GM11168 (cell line): ENCODE measurements at regions not wholly inside any gene's neighbourhood (a gene's known extent, or its start where the extent isn't known, plus 50 kb on each side); places are given as distances from the start of the nearest gene placed in this dataset.

Source experiments
- in situ Hi-C: fragments of 300-500 bp; cut with MboI; formaldehyde crosslinking; loops from one replicate; pipeline ENCODE4 v1.12.0; 2022; ENCODE audit warnings: low sequenced_read_pairs; ENCODE audit not compliant: unreplicated experiment

- in situ Hi-C loops = no loop called here
Observed at GRCh38 chr16:49010879-49011278, 270.8 kb downstream of the CBLN1 start.

GRCh38 chr16:49010396-49010795, 271.2 kb downstream of the CBLN1 start:
- in situ Hi-C loops = no loop called here

- in situ Hi-C loops = no loop called here
Observed at GRCh38 chr16:49009204-49009603, 272.4 kb downstream of the CBLN1 start.

DNA sequence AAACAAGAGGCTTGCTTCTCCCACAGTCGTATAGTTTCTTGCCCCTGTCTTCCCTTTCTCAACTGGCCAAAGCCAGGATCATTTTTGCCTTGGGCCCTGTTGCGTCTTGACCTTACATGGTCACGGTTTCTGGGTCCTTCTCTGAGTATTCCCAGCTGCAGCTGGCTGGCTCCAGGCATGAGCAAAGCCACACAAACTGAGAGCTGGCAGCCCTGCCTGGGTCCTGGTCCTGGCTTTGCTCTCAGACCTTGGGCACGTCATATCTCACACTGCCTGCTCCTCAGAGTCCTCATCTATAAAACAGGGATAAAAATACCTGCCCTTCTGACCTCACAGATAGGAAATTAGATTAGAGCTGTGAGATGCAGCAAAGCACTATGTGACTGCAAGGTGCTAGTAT, 277.6 kb downstream of the CBLN1 start:
- in situ Hi-C loops = no loop called here

- in situ Hi-C loops = no loop called here
Observed at GRCh38 chr16:49003022-49003421, 278.6 kb downstream of the CBLN1 start.

GRCh38 chr16:49000594-49000993, 281.0 kb downstream of the CBLN1 start:
- in situ Hi-C loops = no loop called here

GRCh38 chr16:48999508-48999907, 282.1 kb downstream of the CBLN1 start:
- in situ Hi-C loops = no loop called here

DNA sequence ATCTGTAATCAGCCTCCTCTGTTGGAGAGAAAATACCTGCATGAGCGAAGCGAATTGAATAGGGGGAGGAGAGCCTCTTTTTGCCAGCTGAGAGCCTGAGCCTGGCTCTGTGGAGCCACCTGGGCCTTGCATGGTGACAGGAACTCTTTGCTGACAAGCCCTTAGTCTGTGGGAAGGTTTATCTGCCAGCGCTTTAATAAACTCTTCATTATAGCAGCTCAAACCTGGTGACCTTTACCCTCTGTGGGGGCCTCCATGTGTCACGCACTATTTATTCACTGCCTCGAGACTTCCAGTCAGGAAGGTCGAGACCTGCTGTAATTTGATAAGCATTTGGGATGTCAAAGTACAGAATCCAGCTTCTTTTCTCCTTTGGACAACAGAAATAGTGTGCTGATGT, 282.6 kb downstream of the CBLN1 start:
- in situ Hi-C loops = no loop called here

GRCh38 chr16:48997946-48998345, 283.7 kb downstream of the CBLN1 start:
- in situ Hi-C loops = no loop called here

GRCh38 chr16:48997081-48997615, 284.5 kb downstream of the CBLN1 start:
- in situ Hi-C loops = no loop called here

- in situ Hi-C loops = no loop called here
Observed at GRCh38 chr16:48978501-48978900, 303.1 kb downstream of the CBLN1 start.

GRCh38 chr16:48972236-48972635, 309.4 kb downstream of the CBLN1 start:
- in situ Hi-C loops = no loop called here

DNA sequence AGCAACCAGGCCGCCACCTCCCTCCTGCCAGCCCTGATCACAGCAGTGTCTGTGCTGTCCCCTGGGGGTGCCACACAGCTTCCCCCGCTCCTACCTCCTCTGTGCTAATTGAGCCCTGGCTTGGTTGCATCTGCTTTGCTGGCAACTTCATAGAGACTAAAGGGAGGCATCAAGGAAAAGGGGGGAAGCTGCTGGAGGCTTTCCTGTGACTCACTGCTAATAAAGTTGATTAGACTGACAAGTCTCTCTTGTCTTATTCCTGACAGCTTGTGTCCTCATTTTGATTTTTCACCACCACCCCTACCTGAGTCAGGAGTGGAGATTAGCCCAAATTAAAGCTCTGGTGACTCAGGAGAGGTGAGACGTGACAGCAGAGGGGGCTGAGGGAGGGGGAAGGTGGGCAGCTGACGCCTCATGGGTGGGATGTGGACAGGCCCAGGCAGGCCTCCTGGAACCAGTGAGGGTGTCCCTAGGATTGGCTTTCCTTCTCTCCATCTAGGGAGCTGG, 310.0 kb downstream of the CBLN1 start:
- in situ Hi-C loops = no loop called here

- in situ Hi-C loops = no loop called here
Observed at GRCh38 chr16:48970216-48970615, 311.4 kb downstream of the CBLN1 start.

DNA sequence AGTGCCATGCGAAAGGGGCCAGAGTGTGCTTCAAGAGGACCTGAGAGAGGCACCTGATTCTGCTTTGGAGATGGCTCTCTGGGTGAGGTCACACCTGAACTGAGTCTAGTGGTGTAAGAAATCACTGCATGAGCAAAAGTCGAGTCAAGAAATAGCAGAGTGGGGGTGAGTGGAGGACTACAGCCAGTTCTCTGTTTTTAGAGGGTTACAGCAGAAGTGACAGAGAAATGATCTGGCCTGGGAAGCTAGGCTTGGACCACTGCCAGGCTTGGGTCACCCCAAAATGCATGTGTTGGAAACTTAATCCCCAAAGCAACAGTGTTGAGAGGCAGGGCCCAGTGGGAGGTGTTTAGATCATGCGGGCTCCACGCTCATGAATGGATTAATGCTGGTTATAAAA, 312.0 kb downstream of the CBLN1 start:
- in situ Hi-C loops = no loop called here

- in situ Hi-C loops = no loop called here
Observed at GRCh38 chr16:48965386-48965785, 316.3 kb downstream of the CBLN1 start.

DNA sequence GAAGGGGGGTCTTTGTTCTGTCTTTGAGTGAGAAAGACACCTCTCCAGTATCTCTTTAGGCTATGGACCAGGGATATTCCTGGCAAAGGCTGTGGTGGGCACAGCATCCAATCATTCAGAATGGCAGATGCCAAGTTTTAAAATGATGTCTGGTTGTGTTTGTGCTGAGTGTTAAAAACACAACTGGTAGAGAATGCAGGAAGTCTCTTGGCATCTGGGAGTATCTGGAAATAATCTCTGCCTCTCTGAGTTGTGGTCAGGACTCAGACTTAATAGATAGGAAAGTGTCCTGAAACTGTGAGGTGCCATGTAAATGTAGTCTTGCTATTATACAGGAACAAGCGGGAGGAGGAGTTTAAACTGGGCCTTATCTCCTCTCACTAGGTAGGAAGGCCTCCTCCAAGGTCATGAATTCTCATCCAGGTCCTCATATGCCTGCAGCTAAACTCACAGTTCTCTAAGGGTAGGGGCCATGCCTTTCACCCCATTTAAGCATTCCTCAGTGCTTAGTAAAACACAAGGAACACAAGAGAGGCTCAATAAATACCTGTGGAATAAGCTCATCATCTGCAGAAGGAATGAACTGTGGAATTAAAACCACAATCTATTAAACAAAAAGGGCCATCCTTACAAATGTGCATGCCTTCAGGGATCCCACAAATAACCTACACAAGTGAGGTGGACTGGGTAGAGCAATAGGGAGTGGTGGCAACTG, 317.6 kb downstream of the CBLN1 start:
- in situ Hi-C loops = no loop called here

DNA sequence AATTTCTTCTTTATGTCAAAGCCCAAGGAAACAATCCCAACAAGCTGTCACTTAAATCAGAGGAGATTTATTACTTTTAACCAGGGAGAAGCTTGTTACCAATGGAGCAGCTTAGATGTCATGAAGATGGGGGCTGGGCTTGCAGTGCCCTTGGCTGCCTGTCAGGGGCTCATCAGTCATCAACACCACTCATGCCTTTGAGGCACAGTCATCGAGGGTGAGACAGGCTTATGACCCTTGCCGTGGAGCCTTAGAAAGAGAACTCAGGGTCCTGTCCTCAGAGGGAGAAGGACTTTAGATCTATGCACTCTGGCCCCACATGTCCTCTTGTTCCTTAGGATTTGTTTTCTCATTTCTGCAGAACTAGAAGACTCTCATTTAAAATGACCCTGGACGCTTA, 318.3 kb downstream of the CBLN1 start:
- in situ Hi-C loops = no loop called here

DNA sequence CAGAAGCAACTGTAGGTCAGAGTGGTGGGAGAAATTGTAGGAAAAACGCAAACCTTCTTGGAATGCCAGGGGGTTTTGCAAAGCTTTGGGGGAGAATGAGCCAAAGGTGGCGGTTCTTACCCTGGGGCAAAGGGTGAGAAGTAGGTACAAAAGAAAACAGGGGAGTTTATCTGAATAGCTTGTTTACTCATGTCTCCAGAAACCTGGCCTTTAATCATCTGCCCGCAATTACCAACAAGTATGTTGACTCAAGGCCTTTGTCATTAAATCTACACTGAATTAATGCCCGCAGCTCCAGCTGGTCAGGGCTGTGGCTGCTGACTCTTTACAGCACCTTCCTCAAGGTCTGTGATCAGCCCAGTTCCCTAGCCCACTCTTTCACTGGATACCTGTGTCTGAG, 320.1 kb downstream of the CBLN1 start:
- in situ Hi-C loops = no loop called here

GRCh38 chr16:48960830-48961229, 320.8 kb downstream of the CBLN1 start:
- in situ Hi-C loops = no loop called here

- in situ Hi-C loops = no loop called here
Observed at GRCh38 chr16:48959747-48960146, 321.9 kb downstream of the CBLN1 start.

GRCh38 chr16:48959204-48959603, 322.4 kb downstream of the CBLN1 start:
- in situ Hi-C loops = no loop called here
